ENCODE measurements at regions not wholly inside any gene's neighbourhood (a gene's known extent, or its start where the extent isn't known, plus 50 kb on each side); places are given as distances from the start of the nearest gene placed in this dataset.
"Not testable (repeated sequence)": the region's sequence is repeated elsewhere in the genome, so short reads cannot be mapped to it uniquely, and the experiment has no call there.

GRCh38 chr12:63006536-63006935 is 71.6 kb upstream of the PPM1H start:
- Histone ChIP-seq H3K4me1 (no peaks in the 10 kb centered on the region), H3K4me3 (no peak overlapping the region), H3K9me3 (no peaks in the 10 kb centered on the region), H3K27ac (no peak overlapping the region), H3K27me3 (no peaks in the 10 kb centered on the region), H3K36me3 (no peaks in the 10 kb centered on the region)
- intact Hi-C loops (cut with DNase I; ENCODE audit: low total_unique reads): no loop called here
- DNase-seq: no peak
- TF ChIP-seq, protein P1, sequence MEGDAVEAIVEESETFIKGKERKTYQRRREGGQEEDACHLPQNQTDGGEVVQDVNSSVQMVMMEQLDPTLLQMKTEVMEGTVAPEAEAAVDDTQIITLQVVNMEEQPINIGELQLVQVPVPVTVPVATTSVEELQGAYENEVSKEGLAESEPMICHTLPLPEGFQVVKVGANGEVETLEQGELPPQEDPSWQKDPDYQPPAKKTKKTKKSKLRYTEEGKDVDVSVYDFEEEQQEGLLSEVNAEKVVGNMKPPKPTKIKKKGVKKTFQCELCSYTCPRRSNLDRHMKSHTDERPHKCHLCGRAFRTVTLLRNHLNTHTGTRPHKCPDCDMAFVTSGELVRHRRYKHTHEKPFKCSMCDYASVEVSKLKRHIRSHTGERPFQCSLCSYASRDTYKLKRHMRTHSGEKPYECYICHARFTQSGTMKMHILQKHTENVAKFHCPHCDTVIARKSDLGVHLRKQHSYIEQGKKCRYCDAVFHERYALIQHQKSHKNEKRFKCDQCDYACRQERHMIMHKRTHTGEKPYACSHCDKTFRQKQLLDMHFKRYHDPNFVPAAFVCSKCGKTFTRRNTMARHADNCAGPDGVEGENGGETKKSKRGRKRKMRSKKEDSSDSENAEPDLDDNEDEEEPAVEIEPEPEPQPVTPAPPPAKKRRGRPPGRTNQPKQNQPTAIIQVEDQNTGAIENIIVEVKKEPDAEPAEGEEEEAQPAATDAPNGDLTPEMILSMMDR (IDR thresholded peaks at IDR 0.05): no peak

DNA sequence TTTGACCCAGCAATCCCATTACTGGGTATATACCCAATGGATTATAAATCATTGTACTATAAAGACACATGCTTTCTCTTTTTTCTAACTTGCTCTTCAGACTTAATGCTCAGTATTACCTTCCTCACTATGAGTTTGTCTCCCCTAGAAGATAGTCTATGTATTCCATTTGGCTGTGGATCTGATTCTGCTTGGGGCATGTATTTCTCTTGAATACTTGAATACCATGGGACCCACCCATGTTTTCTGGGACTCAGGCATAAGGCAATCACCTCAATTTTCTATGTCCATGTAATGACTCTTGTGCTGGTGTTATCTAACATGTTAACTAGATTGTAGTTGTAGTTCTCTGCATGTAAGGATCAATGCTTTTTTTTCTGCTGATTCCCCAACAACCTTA is 70.4 kb upstream of the PPM1H start:
- Histone ChIP-seq H3K4me1 (no peaks in the 10 kb centered on the region), H3K4me3 (no peak overlapping the region), H3K9me3 (no peaks in the 10 kb centered on the region), H3K27ac (no peak overlapping the region), H3K36me3 (no peaks in the 10 kb centered on the region), H3K27me3 (no peaks in the 10 kb centered on the region)
- TF ChIP-seq, protein P1 (IDR thresholded peaks at IDR 0.05): no peak
- intact Hi-C loops (cut with DNase I; ENCODE audit: low total_unique reads): no loop called here
- no peak for DNase-seq

DNA sequence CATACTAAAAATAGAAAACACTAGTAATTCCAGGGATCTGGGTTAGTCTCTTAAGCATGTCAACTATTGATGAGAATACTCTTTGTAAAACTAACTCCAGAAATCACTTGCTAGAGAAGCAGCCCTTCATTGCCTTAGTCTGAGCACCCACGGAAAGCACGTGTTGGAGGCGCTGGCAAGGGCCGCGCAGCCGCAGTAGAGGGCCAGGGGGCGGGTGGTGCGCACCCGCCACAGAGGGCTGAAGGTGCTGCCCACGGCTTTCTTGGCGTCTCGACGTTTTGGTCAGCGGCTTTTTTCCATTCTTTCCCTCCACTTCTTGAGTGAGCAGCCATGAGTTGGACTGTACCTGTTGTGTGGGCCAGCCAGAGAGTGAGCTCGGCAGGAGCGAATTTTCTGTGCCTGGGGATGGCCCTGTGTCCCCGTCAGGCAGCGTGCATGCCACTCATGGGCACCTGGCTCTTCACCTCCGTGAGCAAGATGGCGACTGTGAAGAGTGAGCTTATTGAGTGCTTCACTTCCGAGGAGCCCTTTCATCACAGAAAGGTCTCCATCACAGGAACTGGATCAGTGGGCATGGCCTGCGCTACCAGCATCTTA is 68.4 kb upstream of the PPM1H start:
- H3K27me3 ChIP-seq: no peaks in the 10 kb centered on the region
- no peak for DNase-seq
- no peaks in the 10 kb centered on the region for H3K4me1 ChIP-seq
- TF ChIP-seq, protein P1 (IDR thresholded peaks at IDR 0.05): no peak
- no peaks in the 10 kb centered on the region for H3K9me3 ChIP-seq
- H3K27ac ChIP-seq: no peak overlapping the region
- H3K4me3 ChIP-seq: no peak overlapping the region
- H3K36me3 ChIP-seq: no peaks in the 10 kb centered on the region
- intact Hi-C loops (cut with DNase I; ENCODE audit: low total_unique reads): no loop called here

GRCh38 chr12:63002059-63002458 is 67.1 kb upstream of the PPM1H start:
- H3K4me1 ChIP-seq; DNase-seq; H3K4me3 ChIP-seq; intact Hi-C loops (cut with DNase I; ENCODE audit: low total_unique reads); H3K9me3 ChIP-seq; H3K27me3 ChIP-seq; H3K27ac ChIP-seq; H3K36me3 ChIP-seq: not testable (repeated sequence)

GRCh38 chr12:62998454-62998853 is 63.5 kb upstream of the PPM1H start:
- DNase-seq: no peak
- Histone ChIP-seq H3K27me3 (no peaks in the 10 kb centered on the region), H3K9me3 (no peaks in the 10 kb centered on the region), H3K4me3 (no peak overlapping the region), H3K36me3 (no peaks in the 10 kb centered on the region), H3K27ac (no peak overlapping the region), H3K4me1 (no peaks in the 10 kb centered on the region)
- intact Hi-C loops (cut with DNase I; ENCODE audit: low total_unique reads): no loop called here
- TF ChIP-seq, protein P1 (IDR thresholded peaks at IDR 0.05): no peak

- Histone ChIP-seq H3K36me3 (no peaks in the 10 kb centered on the region), H3K27ac (no peak overlapping the region), H3K9me3 (no peaks in the 10 kb centered on the region), H3K4me3 (no peak overlapping the region), H3K27me3 (no peaks in the 10 kb centered on the region), H3K4me1 (no peaks in the 10 kb centered on the region)
- intact Hi-C loops (cut with DNase I; ENCODE audit: low total_unique reads): no loop called here
- TF ChIP-seq, protein P1 (IDR thresholded peaks at IDR 0.05): no peak
- no peak for DNase-seq
Observed at GRCh38 chr12:62995097-62995496, 60.1 kb upstream of the PPM1H start.

All from tibial artery (tissue), 4 donors.